Loucy (cell line): ENCODE measurements at regions not wholly inside any gene's neighbourhood (a gene's known extent, or its start where the extent isn't known, plus 50 kb on each side); places are given as distances from the start of the nearest gene placed in this dataset.

Experiments
- H2AFZ ChIP-seq: fragments of 200-600 bp; sonication (generic); 2 replicates; pipeline ENCODE4 v1.6.0; 2016; ENCODE audit warnings: antibody characterized with exemption, mild to moderate bottlenecking, low read length, moderate library complexity
- H3F3A ChIP-seq: fragments of 200-600 bp; 2 replicates; pipeline ENCODE4 v1.6.0; 2016; ENCODE audit warnings: antibody characterized with exemption, low read depth, mild to moderate bottlenecking
- H3K27me3 ChIP-seq: fragments of 200-600 bp; sonication (generic); 2 replicates; pipeline ENCODE4 v1.6.1; 2014; ENCODE audit warnings: low read length, mild to moderate bottlenecking; ENCODE audit not compliant: insufficient read depth, poor library complexity, severe bottlenecking
- H3K36me3 ChIP-seq: fragments of 200-600 bp; sonication (generic); 2 replicates; pipeline ENCODE4 v1.6.1; 2016; ENCODE audit warnings: low read length; ENCODE audit not compliant: insufficient read depth
- H3K4me1 ChIP-seq: fragments of 200-600 bp; sonication (generic); 2 replicates; pipeline ENCODE4 v1.5.1; 2014; ENCODE audit warnings: low read length, mild to moderate bottlenecking; ENCODE audit not compliant: insufficient read depth, poor library complexity, severe bottlenecking
- H3K4me2 ChIP-seq: fragments of 200-600 bp; sonication (generic); 2 replicates; pipeline ENCODE4 v1.6.0; 2014; ENCODE audit warnings: antibody characterized with exemption, low read length, low read depth, mild to moderate bottlenecking; ENCODE audit not compliant: poor library complexity, severe bottlenecking
- H3K4me3 ChIP-seq: fragments of 200-600 bp; sonication (generic); 2 replicates; pipeline ENCODE4 v1.5.1; 2014; ENCODE audit warnings: low read length, mild to moderate bottlenecking, mixed read lengths; ENCODE audit not compliant: poor library complexity, severe bottlenecking
- H3K79me2 ChIP-seq: fragments of 200-600 bp; sonication (generic); 2 replicates; pipeline ENCODE4 v1.6.1; 2014; ENCODE audit warnings: low read length; ENCODE audit not compliant: insufficient read depth
- H3K9ac ChIP-seq: fragments of 200-600 bp; sonication (generic); 2 replicates; pipeline ENCODE4 v1.6.0; 2014; ENCODE audit warnings: mild to moderate bottlenecking, low read depth, low read length, moderate library complexity; ENCODE audit not compliant: poor library complexity, severe bottlenecking
- H3K9me2 ChIP-seq: fragments of 200-600 bp; sonication (generic); replicated peaks from 2 replicates; pipeline ENCODE4 v1.6.1; 2016; ENCODE audit warnings: low read depth, low read length, mixed read lengths
- H3K9me3 ChIP-seq: fragments of 200-600 bp; sonication (generic); 2 replicates; pipeline ENCODE4 v1.6.1; 2014; ENCODE audit warnings: mild to moderate bottlenecking, antibody characterized with exemption, low read length, low read depth; ENCODE audit not compliant: insufficient read depth
- H4K20me1 ChIP-seq: fragments of 200-600 bp; sonication (generic); 2 replicates; pipeline ENCODE4 v1.6.0; 2014; ENCODE audit warnings: antibody characterized with exemption, low read length, mild to moderate bottlenecking; ENCODE audit not compliant: insufficient read depth, poor library complexity, severe bottlenecking
- EZH2phosphoT487 ChIP-seq: fragments of 200-600 bp; IDR thresholded peaks from 2 replicates; pipeline ENCODE4 v1.6.1; 2018; ENCODE audit warnings: antibody characterized with exemption, mild to moderate bottlenecking, moderate library complexity, borderline replicate concordance
- TF ChIP-seq, protein P1 (sequence below): fragments of 200-600 bp; sonication (generic); conservative IDR thresholded peaks from 2 replicates; pipeline ENCODE4 v1.5.1; 2014; ENCODE audit warnings: mild to moderate bottlenecking, antibody characterized with exemption, low read length

DNA sequence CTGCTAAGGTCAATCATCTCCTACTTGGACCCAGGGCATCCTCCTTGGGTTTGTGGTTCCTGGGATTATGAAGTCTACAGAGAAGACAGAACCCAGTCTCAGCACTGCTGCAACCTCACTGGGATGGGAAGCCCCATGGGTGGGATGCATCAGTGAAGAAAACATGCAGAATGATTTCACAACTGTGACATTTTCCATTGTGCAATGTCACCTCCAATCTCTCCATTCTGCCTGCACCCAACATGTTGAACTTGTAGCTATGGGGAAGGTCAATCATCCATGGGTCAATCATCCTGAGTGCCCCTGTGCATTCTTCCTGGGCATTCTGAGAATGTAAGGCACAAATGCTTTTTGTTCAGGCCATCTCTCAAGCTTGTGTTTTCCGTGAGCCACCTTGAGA is 1004.4 kb upstream of the TMEM132C start:
- TF ChIP-seq EZH2phosphoT487 = no peak
- TF ChIP-seq, protein P1, sequence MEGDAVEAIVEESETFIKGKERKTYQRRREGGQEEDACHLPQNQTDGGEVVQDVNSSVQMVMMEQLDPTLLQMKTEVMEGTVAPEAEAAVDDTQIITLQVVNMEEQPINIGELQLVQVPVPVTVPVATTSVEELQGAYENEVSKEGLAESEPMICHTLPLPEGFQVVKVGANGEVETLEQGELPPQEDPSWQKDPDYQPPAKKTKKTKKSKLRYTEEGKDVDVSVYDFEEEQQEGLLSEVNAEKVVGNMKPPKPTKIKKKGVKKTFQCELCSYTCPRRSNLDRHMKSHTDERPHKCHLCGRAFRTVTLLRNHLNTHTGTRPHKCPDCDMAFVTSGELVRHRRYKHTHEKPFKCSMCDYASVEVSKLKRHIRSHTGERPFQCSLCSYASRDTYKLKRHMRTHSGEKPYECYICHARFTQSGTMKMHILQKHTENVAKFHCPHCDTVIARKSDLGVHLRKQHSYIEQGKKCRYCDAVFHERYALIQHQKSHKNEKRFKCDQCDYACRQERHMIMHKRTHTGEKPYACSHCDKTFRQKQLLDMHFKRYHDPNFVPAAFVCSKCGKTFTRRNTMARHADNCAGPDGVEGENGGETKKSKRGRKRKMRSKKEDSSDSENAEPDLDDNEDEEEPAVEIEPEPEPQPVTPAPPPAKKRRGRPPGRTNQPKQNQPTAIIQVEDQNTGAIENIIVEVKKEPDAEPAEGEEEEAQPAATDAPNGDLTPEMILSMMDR = no peak
- Histone ChIP-seq H3K27me3 (no peaks in the 10 kb centered on the region), H3K9ac (no peak overlapping the region)

DNA sequence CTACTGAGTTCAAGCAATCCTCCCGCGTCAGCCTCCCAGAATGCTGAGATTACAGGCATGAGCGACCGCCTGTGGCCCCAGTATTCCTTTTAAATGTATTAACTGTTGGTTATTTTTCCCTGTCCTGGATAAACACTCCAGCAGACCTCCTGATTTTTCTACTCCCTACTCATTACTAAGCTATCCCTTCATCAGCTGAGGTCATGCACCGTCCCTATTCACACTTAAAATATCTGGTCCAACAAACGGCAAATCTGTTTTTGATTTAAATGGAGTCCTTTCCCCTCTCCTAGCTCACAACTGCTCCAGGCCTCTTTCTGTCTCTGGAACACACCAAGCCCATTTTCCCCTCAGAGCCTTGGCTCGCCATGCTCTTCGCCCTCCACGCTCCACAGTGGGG is 1003.3 kb upstream of the TMEM132C start:
- Histone ChIP-seq H2AFZ (no peak overlapping the region), H3K9ac (no peak overlapping the region), H3K4me1 (no peaks in the 10 kb centered on the region), H3K36me3 (no peaks in the 10 kb centered on the region), H3K9me3 (no peaks in the 10 kb centered on the region), H3K79me2 (no peaks in the 10 kb centered on the region), H3K4me3 (no peak overlapping the region), H3K27me3 (no peaks in the 10 kb centered on the region), H3K9me2 (no peaks in the 10 kb centered on the region), H3K4me2 (no peak overlapping the region), H3F3A (no peaks in the 10 kb centered on the region), H4K20me1 (no peaks in the 10 kb centered on the region)
- no peak for TF ChIP-seq EZH2phosphoT487

More for the DNA sequence above, 1004.4 kb upstream of the TMEM132C start:
- no peak overlapping the region for H3K4me2 ChIP-seq
- H3K4me3 ChIP-seq = no peak overlapping the region
- H3K9me2 ChIP-seq = no peaks in the 10 kb centered on the region
- H3K4me1 ChIP-seq = no peaks in the 10 kb centered on the region
- no peaks in the 10 kb centered on the region for H3K79me2 ChIP-seq
- no peaks in the 10 kb centered on the region for H3K36me3 ChIP-seq
- H4K20me1 ChIP-seq = no peaks in the 10 kb centered on the region
- no peak overlapping the region for H2AFZ ChIP-seq
- H3F3A ChIP-seq = no peaks in the 10 kb centered on the region
- no peaks in the 10 kb centered on the region for H3K9me3 ChIP-seq

DNA sequence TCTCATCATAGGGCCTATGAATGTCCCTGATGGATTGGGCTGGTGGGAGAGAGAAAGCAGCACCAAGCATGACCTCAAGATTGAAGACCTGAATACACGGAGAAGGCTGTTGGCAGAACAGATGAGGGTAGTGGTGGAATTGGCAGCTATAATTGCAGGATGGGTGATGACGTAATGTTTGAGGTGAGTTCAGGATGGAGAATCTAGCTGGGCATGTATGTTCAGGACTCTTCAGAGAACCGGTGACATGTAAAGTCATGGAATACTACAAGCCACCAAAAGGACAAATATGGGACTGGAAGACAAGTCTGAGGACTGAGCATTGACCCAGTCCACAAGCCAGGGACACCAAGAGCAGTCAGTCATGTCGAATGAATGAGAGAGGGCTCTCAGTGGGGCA is 999.8 kb upstream of the TMEM132C start:
- Histone ChIP-seq H3K9ac (no peak overlapping the region), H3F3A (no peaks in the 10 kb centered on the region), H3K79me2 (no peaks in the 10 kb centered on the region), H3K9me2 (no peaks in the 10 kb centered on the region), H3K4me3 (no peak overlapping the region), H3K27me3 (no peaks in the 10 kb centered on the region), H3K4me1 (no peaks in the 10 kb centered on the region), H4K20me1 (no peaks in the 10 kb centered on the region), H3K4me2 (no peak overlapping the region), H3K9me3 (no peaks in the 10 kb centered on the region), H3K36me3 (no peaks in the 10 kb centered on the region), H2AFZ (no peak overlapping the region)
- no peak for TF ChIP-seq EZH2phosphoT487
- TF ChIP-seq, protein P1 = no peak

DNA sequence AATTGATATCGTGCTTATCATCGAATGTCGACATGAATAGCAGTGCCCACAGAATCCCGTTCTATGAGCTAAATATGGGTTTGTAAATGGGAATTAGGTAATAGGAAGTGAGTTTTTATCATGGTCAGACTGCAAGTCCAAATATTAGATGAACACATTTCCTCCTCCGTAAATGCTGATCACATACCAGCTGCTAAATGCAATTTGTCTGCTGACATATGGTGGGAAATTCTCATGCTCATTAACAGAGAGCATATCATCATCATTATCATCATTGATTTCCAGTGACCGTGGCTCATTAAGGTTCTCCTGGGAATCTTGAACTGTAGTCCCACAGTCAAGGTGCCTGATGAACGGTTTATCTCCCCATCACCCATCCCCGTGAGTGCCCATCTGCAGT is 998.8 kb upstream of the TMEM132C start:
- Histone ChIP-seq H3K27me3 (no peaks in the 10 kb centered on the region), H3K9ac (no peak overlapping the region), H4K20me1 (no peaks in the 10 kb centered on the region), H3K4me1 (no peaks in the 10 kb centered on the region), H3K9me2 (no peaks in the 10 kb centered on the region), H3K4me2 (no peak overlapping the region), H3K9me3 (no peaks in the 10 kb centered on the region), H3F3A (no peaks in the 10 kb centered on the region), H2AFZ (no peak overlapping the region), H3K4me3 (no peak overlapping the region), H3K36me3 (no peaks in the 10 kb centered on the region), H3K79me2 (no peaks in the 10 kb centered on the region)
- TF ChIP-seq EZH2phosphoT487 = no peak
- TF ChIP-seq, protein P1 = no peak
